Superior temporal gyrus (tissue), 1 donor: ENCODE measurements at regions not wholly inside any gene's neighbourhood (a gene's known extent, or its start where the extent isn't known, plus 50 kb on each side); places are given as distances from the start of the nearest gene placed in this dataset.
A peak's percentile ranks its signal among the peaks of the same experiment; 100 is the strongest.

Experiments
- DNase-seq: peaks from one replicate; pipeline ENCODE4 v3.0.0-alpha.2; 2016; ENCODE audit errors: extremely low spot score

- DNase-seq: no peak
These were observed 266.5 kb upstream of the GYPC start for GRCh38 chr2:126389446-126389845.

GRCh38 chr2:126392889-126393288, 263.1 kb upstream of the GYPC start:
- DNase-seq: no peak

- DNase-seq: no peak
These were observed 257.0 kb upstream of the GYPC start for GRCh38 chr2:126399001-126399400.

GRCh38 chr2:126403039-126403628, 252.8 kb upstream of the GYPC start:
- DNase-seq: no peak

- no peak for DNase-seq
These were observed 249.7 kb upstream of the GYPC start for GRCh38 chr2:126406267-126406666.

- no peak for DNase-seq
These were observed 247.3 kb upstream of the GYPC start for GRCh38 chr2:126408671-126409070.

GRCh38 chr2:126409850-126410249, 246.1 kb upstream of the GYPC start:
- no peak for DNase-seq

- DNase-seq: no peak
These were observed 242.9 kb upstream of the GYPC start for GRCh38 chr2:126413079-126413478.

GRCh38 chr2:126419403-126419802, 236.6 kb upstream of the GYPC start:
- DNase-seq: no peak

GRCh38 chr2:126425943-126426342, 230.0 kb upstream of the GYPC start:
- no peak for DNase-seq

GRCh38 chr2:126429103-126429502, 226.9 kb upstream of the GYPC start:
- DNase-seq: no peak

- no peak for DNase-seq
These were observed 224.8 kb upstream of the GYPC start for GRCh38 chr2:126431136-126431535.

- DNase-seq: peak; percentile 72
These were observed 219.5 kb upstream of the GYPC start for GRCh38 chr2:126436411-126436810.

GRCh38 chr2:126437016-126437415, 218.9 kb upstream of the GYPC start:
- DNase-seq: no peak

- DNase-seq: peak; percentile 61
These were observed 211.4 kb upstream of the GYPC start for GRCh38 chr2:126444512-126444911.

- DNase-seq: no peak
These were observed 209.8 kb upstream of the GYPC start for GRCh38 chr2:126446106-126446695.

GRCh38 chr2:126448611-126449010, 207.3 kb upstream of the GYPC start:
- DNase-seq: no peak

GRCh38 chr2:126449677-126450076, 206.3 kb upstream of the GYPC start:
- no peak for DNase-seq

GRCh38 chr2:126463892-126464674, 191.9 kb upstream of the GYPC start:
- peak; percentile 23 for DNase-seq

GRCh38 chr2:126467367-126468054, 188.4 kb upstream of the GYPC start:
- DNase-seq: no peak

- DNase-seq: no peak
These were observed 180.9 kb upstream of the GYPC start for GRCh38 chr2:126475031-126475430.

GRCh38 chr2:126476691-126477090, 179.3 kb upstream of the GYPC start:
- DNase-seq: no peak

GRCh38 chr2:126480033-126480432, 175.9 kb upstream of the GYPC start:
- no peak for DNase-seq
